HG02885 (cell line): ENCODE measurements at regions not wholly inside any gene's neighbourhood (a gene's known extent, or its start where the extent isn't known, plus 50 kb on each side); places are given as distances from the start of the nearest gene placed in this dataset.
"Not testable (repeated sequence)": the region's sequence is repeated elsewhere in the genome, so short reads cannot be mapped to it uniquely, and the experiment has no call there.

Source experiments
- ATAC-seq: cut with Tn5 transposase; IDR thresholded peaks from one replicate; pipeline ENCODE4 v1.9.1; 2021; ENCODE audit warnings: mild to moderate bottlenecking; ENCODE audit not compliant: unreplicated experiment, poor library complexity

- no peak for ATAC-seq
Observed at GRCh38 chr17:54172985-54173316, 350.2 kb downstream of the KIF2B start.

- no peak for ATAC-seq
Observed at GRCh38 chr17:54177606-54178308, 355.0 kb downstream of the KIF2B start.

DNA sequence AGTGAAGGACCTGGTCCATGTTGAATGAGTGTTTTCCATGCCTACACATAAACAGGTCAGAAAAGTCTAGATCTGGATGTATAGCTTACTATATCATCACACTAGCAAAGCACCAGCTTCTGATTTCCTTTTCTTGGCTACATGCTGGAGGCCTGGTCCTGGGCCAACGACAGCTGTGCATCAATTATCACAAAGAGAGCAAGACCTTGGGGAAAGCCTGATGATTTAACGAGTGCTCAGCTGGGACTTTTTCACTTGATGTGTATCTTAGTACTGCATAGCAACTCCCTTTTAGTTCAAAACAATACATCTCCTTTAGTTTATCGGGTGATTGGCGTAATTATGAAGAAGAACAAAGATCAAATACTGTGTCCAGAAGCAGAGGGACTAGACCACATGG lies 358.2 kb downstream of the KIF2B start:
- no peak for ATAC-seq

- no peak for ATAC-seq
Observed at GRCh38 chr17:54191261-54191660, 368.5 kb downstream of the KIF2B start.

GRCh38 chr17:54194268-54194667 lies 371.5 kb downstream of the KIF2B start:
- no peak for ATAC-seq

DNA sequence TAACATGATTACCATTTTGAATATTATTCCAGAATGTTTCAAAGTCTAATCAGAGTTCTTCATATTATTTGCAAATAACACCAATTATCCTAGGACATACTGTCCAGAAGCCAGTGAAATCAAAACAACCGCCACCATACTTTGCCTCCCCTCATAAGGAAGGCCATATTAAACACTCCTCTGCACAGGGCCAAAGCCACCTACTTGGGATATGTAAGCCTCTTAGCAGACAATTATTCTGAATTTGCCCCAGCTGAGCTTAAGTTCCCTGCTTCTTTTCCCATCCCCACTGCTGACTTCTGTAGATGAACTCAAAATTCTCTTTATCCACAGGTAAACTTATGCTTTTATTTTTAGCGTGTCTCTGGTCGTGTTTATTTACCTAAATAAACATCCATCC lies 374.0 kb downstream of the KIF2B start:
- ATAC-seq, result no peak

- not testable (repeated sequence) for ATAC-seq
Observed at GRCh38 chr17:54201380-54201779, 378.7 kb downstream of the KIF2B start.

GRCh38 chr17:54220829-54221228 lies 398.1 kb downstream of the KIF2B start:
- ATAC-seq, result no peak

GRCh38 chr17:54221499-54221898 lies 398.8 kb downstream of the KIF2B start:
- no peak for ATAC-seq

- ATAC-seq, result no peak
Observed at GRCh38 chr17:54235571-54235970, 412.8 kb downstream of the KIF2B start.

DNA sequence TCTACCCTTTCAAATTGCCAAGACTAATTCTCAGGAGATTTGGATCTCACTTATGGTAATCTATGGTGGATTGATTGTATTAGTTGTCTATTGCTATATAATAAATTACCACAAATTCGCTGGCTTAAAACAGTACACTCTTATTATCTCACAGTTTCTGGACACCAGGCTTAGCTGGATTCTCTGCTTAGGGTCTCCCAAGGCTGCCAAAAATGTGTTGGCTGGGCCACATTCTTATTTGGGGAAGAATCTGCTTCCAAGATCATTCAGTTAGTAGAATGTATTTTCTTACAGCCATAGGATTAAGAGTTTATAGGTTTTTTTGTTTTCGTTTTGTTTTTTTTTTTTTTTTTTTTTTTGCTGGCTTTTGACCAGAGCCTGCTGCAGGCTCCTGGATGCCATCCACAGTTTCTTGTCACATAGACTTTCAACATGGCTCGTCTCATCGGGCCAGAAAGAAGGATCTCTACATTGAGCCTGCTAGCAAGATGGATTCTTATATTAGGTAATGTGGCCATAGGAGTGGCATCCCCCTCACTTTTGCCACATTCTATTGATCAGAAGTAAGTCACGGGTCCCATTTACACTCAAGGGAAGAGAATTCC lies 415.3 kb downstream of the KIF2B start:
- ATAC-seq, result no peak

DNA sequence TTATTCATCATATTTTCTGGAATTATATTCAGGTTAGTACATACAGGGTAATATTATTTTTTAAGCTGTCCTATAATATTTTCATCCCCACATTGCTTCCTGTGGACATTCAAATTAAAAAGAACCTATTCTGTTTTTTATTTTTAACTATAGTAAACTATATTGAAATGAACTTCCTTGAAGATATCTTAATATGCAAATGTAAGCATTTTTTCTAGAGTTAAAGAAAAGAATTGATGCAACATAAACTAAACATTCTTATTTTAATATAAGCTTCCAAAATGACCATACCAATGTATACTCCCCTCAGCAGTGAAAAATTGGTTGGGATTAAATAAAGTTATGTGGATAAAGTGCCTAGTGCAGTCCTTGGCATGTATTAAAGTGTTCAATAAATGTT lies 416.6 kb downstream of the KIF2B start:
- no peak for ATAC-seq

DNA sequence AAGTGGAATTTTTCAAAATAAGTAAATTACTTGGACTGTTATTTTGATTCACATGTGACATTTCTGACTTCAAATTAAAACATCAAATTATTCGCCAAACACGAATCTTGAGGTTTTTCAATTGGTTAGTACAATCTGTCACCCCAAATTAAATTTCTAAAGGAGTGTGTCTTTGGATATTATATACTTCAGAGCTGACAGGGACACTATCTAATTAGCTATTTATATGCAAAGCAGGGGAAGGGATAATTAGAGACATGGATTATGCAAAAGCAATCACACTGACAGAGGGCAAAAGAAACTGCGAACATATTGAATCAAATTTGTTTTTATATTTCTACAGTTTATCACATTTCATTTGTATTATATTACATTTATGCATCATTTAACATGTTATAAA lies 433.0 kb downstream of the KIF2B start:
- ATAC-seq, result no peak

- no peak for ATAC-seq
Observed at GRCh38 chr17:54256401-54256929, 433.7 kb downstream of the KIF2B start.

GRCh38 chr17:54257440-54257839 lies 434.7 kb downstream of the KIF2B start:
- no peak for ATAC-seq

GRCh38 chr17:54259476-54259875 lies 436.7 kb downstream of the KIF2B start:
- ATAC-seq, result no peak

- no peak for ATAC-seq
Observed at GRCh38 chr17:54261465-54261864, 438.7 kb downstream of the KIF2B start.

GRCh38 chr17:54269881-54270280 lies 447.2 kb downstream of the KIF2B start:
- no peak for ATAC-seq

GRCh38 chr17:54270499-54270898 lies 447.8 kb downstream of the KIF2B start:
- no peak for ATAC-seq

DNA sequence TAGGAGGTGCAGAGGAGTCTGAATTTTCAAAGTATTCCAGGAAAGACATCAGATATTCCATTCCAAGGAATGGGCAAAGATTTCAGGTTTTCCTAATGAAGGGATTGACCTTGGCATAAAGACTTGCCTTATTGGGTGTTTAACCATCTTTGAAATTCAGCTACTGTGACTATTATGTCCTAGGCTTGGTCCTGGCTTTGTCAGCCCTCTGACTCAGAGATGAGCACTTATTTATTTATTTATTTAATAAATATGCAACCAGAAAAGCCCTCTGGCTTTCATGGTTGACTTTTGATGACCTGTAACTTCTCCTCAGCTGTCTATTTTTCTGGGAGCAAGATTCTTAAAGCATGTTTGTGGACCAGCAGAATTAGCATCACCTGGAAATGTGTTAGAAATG lies 455.1 kb downstream of the KIF2B start:
- no peak for ATAC-seq

GRCh38 chr17:54280741-54281140 lies 458.0 kb downstream of the KIF2B start:
- ATAC-seq, result no peak

- ATAC-seq, result no peak
Observed at GRCh38 chr17:54282886-54283285, 460.2 kb downstream of the KIF2B start.
